Keratinocyte (primary cell): ENCODE measurements at regions not wholly inside any gene's neighbourhood (a gene's known extent, or its start where the extent isn't known, plus 50 kb on each side); places are given as distances from the start of the nearest gene placed in this dataset.

ENCODE experiments used
- DNase-seq: peaks from one replicate; pipeline ENCODE4 v3.0.0-alpha.2; 2011; ENCODE audit warnings: low read depth, missing footprints, low spot score
- FAIRE-seq: peaks from 2 replicates; lab custom pipeline; 2011; peaks lifted over from hg19 to GRCh38; lab: Jason Lieb, UNC
- H2AFZ ChIP-seq: 2 replicates; pipeline ENCODE4 v1.6.0; 2012; ENCODE audit warnings: low read length, control low read depth, inconsistent platforms; ENCODE audit not compliant: control insufficient read depth
- H3K27ac ChIP-seq: 2 replicates; pipeline ENCODE4 v1.5.1; 2011; ENCODE audit warnings: low read length; ENCODE audit not compliant: control insufficient read depth, insufficient read depth
- H3K27me3 ChIP-seq: 3 replicates; pipeline ENCODE4 v1.6.0; 2011; ENCODE audit warnings: low read length; ENCODE audit not compliant: control insufficient read depth, insufficient read depth; ENCODE audit errors: extremely low read depth
- H3K36me3 ChIP-seq, 2 experiments: 2 replicates in 1 of 2; 3 replicates in 1 of 2; pipeline ENCODE4 v1.5.1; 2011; ENCODE audit warnings: low read length in 2 of 2, mild to moderate bottlenecking in 1 of 2; ENCODE audit not compliant: control insufficient read depth in 2 of 2, insufficient read depth in 2 of 2; ENCODE audit errors: extremely low read depth in 1 of 2
- H3K4me1 ChIP-seq: 3 replicates; pipeline ENCODE4 v1.5.1; 2011; ENCODE audit warnings: low read length; ENCODE audit not compliant: control insufficient read depth, insufficient read depth; ENCODE audit errors: extremely low read depth
- H3K4me2 ChIP-seq: 3 replicates; pipeline ENCODE4 v1.6.0; 2011; ENCODE audit warnings: low read depth, low read length; ENCODE audit not compliant: control insufficient read depth, insufficient read depth; ENCODE audit errors: extremely low read depth
- H3K4me3 ChIP-seq, 3 experiments: fragments of 200-600 bp in 1 of 3; sonication (generic) in 1 of 3; 2 replicates in 2 of 3; 3 replicates in 1 of 3; pipeline ENCODE4 v1.5.1; 2011 to 2016; ENCODE audit warnings: low read length in 3 of 3, mild to moderate bottlenecking in 3 of 3, control low read depth in 2 of 3, inconsistent platforms in 1 of 3, low read depth in 1 of 3, mixed read lengths in 1 of 3, mixed run types in 1 of 3, moderate library complexity in 1 of 3; ENCODE audit not compliant: control insufficient read depth in 2 of 3, insufficient read depth in 2 of 3; ENCODE audit errors: extremely low read depth in 1 of 3
- H3K79me2 ChIP-seq: 2 replicates; pipeline ENCODE4 v1.6.0; 2012; ENCODE audit warnings: low read length; ENCODE audit not compliant: control insufficient read depth, insufficient read depth
- H3K9ac ChIP-seq: 3 replicates; pipeline ENCODE4 v1.6.0; 2011; ENCODE audit warnings: low read length; ENCODE audit not compliant: control insufficient read depth, insufficient read depth; ENCODE audit errors: extremely low read depth
- H3K9me1 ChIP-seq: 3 replicates; pipeline ENCODE4 v1.6.0; 2011; ENCODE audit warnings: low read length; ENCODE audit not compliant: control insufficient read depth, insufficient read depth; ENCODE audit errors: extremely low read depth
- H3K9me3 ChIP-seq: 2 replicates; pipeline ENCODE4 v1.5.1; 2012; ENCODE audit warnings: low read depth, low read length; ENCODE audit not compliant: control insufficient read depth
- H4K20me1 ChIP-seq: 3 replicates; pipeline ENCODE4 v1.6.0; 2011; ENCODE audit warnings: low read length; ENCODE audit not compliant: control insufficient read depth, insufficient read depth; ENCODE audit errors: extremely low read depth
- EZH2 ChIP-seq: IDR thresholded peaks from one replicate; pipeline ENCODE4 v1.6.1; 2012; ENCODE audit warnings: inconsistent platforms, mild to moderate bottlenecking, low read length, moderate library complexity
- dilution Hi-C: fragments of 300-500 bp; cut with MboI; formaldehyde crosslinking; loops from one replicate; pipeline ENCODE4 v1.7.0; 2020; ENCODE audit warnings: low sequenced_read_pairs; ENCODE audit not compliant: extremely low pct_ligation_motif_present
- TF ChIP-seq, protein P1 (sequence below), 3 experiments: IDR thresholded peaks in 1 of 3; conservative IDR thresholded peaks in 1 of 3; optimal IDR thresholded peaks in 1 of 3; 2 replicates in 2 of 3; 3 replicates in 1 of 3; pipeline versions ENCODE3 to v1.5.1; 2011; ENCODE audit warnings: low read length in 3 of 3, mild to moderate bottlenecking in 3 of 3, moderate library complexity in 2 of 3, control low read depth in 1 of 3, inconsistent platforms in 1 of 3; ENCODE audit not compliant: insufficient read depth in 2 of 3; ENCODE audit errors: extremely low read depth in 1 of 3

DNA sequence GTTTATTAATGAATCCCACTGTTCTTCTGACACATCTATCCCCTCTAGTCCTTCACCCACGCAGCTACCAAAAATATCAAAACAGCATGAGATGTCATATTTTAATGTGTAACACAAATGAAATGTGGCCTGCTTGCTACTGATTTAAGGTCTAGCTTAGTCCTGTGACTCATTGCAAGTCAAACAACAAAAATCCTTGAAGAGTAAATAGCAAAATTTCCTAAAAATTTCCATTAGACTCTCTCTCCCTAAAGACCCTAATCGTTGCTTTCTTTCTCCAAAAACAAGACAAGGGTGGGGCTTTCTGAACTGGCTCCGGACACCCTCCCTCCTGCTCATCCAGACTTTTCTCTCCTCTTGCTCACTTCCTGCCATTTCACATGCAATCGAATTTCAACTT is 99.9 kb upstream of the IPO5 start:
- no peak for FAIRE-seq
- Histone ChIP-seq H4K20me1 (no peaks in the 10 kb centered on the region), H3K4me1 (no peaks in the 10 kb centered on the region), H3K9me1 (no peaks in the 10 kb centered on the region), H3K9me3 (no peaks in the 10 kb centered on the region), H3K27me3 (no peaks in the 10 kb centered on the region), H3K36me3 (no peaks in the 10 kb centered on the region), H3K27ac (no peak overlapping the region), H3K9ac (no peak overlapping the region), H3K79me2 (no peaks in the 10 kb centered on the region), H2AFZ (no peak overlapping the region), H3K4me2 (no peak overlapping the region), H3K4me3 (no peak overlapping the region)
- dilution Hi-C loops: no loop called here
- no peak for DNase-seq
- TF ChIP-seq EZH2: no peak
- TF ChIP-seq, protein P1, sequence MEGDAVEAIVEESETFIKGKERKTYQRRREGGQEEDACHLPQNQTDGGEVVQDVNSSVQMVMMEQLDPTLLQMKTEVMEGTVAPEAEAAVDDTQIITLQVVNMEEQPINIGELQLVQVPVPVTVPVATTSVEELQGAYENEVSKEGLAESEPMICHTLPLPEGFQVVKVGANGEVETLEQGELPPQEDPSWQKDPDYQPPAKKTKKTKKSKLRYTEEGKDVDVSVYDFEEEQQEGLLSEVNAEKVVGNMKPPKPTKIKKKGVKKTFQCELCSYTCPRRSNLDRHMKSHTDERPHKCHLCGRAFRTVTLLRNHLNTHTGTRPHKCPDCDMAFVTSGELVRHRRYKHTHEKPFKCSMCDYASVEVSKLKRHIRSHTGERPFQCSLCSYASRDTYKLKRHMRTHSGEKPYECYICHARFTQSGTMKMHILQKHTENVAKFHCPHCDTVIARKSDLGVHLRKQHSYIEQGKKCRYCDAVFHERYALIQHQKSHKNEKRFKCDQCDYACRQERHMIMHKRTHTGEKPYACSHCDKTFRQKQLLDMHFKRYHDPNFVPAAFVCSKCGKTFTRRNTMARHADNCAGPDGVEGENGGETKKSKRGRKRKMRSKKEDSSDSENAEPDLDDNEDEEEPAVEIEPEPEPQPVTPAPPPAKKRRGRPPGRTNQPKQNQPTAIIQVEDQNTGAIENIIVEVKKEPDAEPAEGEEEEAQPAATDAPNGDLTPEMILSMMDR (optimal IDR thresholded peaks at IDR 0.05 in 1 of 3, IDR thresholded peaks at IDR 0.05 in 1 of 3, conservative IDR thresholded peaks at IDR 0.05 in 1 of 3; ENCODE audit: extremely low read depth in 1 of 3, insufficient read depth in 2 of 3, low read length in 3 of 3): no peak

DNA sequence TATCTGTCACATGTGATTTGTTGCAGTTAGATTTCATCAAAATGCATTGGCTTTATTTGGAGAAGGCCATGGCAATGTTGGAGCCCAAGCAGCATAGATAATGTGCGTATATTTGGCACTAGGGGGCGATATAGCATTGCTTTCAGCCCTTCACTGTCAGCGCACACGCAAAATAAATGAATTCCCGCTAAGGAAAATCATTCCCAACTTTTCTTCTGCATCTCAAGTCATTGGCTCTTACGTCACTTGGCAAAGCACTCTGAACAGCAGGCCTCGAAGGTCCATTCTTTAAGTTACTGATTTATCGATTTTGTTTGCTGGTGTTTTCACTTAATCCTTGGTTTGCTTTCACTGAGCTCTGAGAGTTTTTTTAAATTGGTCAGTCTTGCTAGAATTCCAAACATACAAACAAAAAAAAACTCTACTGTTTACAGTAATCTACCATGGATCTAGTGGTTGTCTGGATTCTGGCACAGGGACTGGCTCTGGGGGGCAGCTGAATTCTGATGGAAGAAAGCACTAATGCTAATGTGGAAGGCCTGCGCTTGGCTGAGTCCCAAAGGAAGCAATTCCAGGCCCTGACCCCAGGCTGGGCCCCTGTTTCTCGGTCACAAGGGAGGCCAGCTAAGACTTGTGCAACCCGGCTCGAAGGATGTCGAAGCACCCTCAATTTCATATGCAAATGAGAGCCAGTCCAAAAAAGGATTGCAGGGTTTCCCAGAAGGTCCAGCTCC is 97.7 kb upstream of the IPO5 start:
- dilution Hi-C loops: no loop called here
- Histone ChIP-seq H3K79me2 (no peaks in the 10 kb centered on the region), H3K4me3 (no peak overlapping the region), H3K4me1 (no peaks in the 10 kb centered on the region), H3K9me3 (no peaks in the 10 kb centered on the region), H3K4me2 (no peak overlapping the region), H4K20me1 (no peaks in the 10 kb centered on the region), H2AFZ (no peak overlapping the region), H3K27me3 (no peaks in the 10 kb centered on the region), H3K36me3 (no peaks in the 10 kb centered on the region), H3K9me1 (no peaks in the 10 kb centered on the region), H3K27ac (no peak overlapping the region), H3K9ac (no peak overlapping the region)
- peak; percentile 19 for DNase-seq
- no peak for FAIRE-seq
- TF ChIP-seq, protein P1 (optimal IDR thresholded peaks at IDR 0.05 in 1 of 3, IDR thresholded peaks at IDR 0.05 in 1 of 3, conservative IDR thresholded peaks at IDR 0.05 in 1 of 3; ENCODE audit: extremely low read depth in 1 of 3, insufficient read depth in 2 of 3, low read length in 3 of 3): peak; percentile 74 to 93 (median 85)
- TF ChIP-seq EZH2: no peak
